H9 (cell line): ENCODE measurements at regions not wholly inside any gene's neighbourhood (a gene's known extent, or its start where the extent isn't known, plus 50 kb on each side); places are given as distances from the start of the nearest gene placed in this dataset.

Source experiments
- DNase-seq: peaks from one replicate; pipeline ENCODE4 v3.0.0-alpha.2; 2017
- H2AFZ ChIP-seq: one replicate; pipeline ENCODE4 v1.6.1; 2013; ENCODE audit warnings: mild to moderate bottlenecking, low read length, control low read depth, moderate library complexity
- H2AK5ac ChIP-seq: 2 replicates; pipeline ENCODE4 v1.6.1; 2013; ENCODE audit warnings: low read length, control low read depth, mixed read lengths; ENCODE audit not compliant: insufficient read length
- H2BK120ac ChIP-seq: one replicate; pipeline ENCODE4 v1.6.1; 2013; ENCODE audit warnings: low read depth, mild to moderate bottlenecking, low read length, control low read depth, inconsistent platforms; ENCODE audit not compliant: poor library complexity, severe bottlenecking
- H2BK12ac ChIP-seq: 2 replicates; pipeline ENCODE4 v1.6.1; 2013; ENCODE audit warnings: low read length, control low read depth, mixed read lengths, low read depth; ENCODE audit not compliant: insufficient read length
- H2BK15ac ChIP-seq: 2 replicates; pipeline ENCODE4 v1.6.1; 2013; ENCODE audit warnings: low read depth, low read length, control low read depth
- H2BK20ac ChIP-seq: one replicate; pipeline ENCODE4 v1.6.1; 2013; ENCODE audit warnings: low read depth, mild to moderate bottlenecking, low read length, control low read depth, inconsistent platforms; ENCODE audit not compliant: poor library complexity, severe bottlenecking
- H2BK5ac ChIP-seq: 2 replicates; pipeline ENCODE4 v1.6.1; 2013; ENCODE audit warnings: low read length, control low read depth, mixed read lengths; ENCODE audit not compliant: insufficient read length
- H3K14ac ChIP-seq: 2 replicates; pipeline ENCODE4 v1.6.1; 2013; ENCODE audit warnings: low read length, control low read depth; ENCODE audit not compliant: insufficient read depth
- H3K18ac ChIP-seq: 2 replicates; pipeline ENCODE4 v1.6.1; 2013; ENCODE audit warnings: low read depth, mild to moderate bottlenecking, mixed read lengths, low read length, control low read depth; ENCODE audit not compliant: insufficient read length
- H3K23ac ChIP-seq: 2 replicates; pipeline ENCODE4 v1.6.1; 2013; ENCODE audit warnings: low read length, control low read depth, mixed read lengths, low read depth; ENCODE audit not compliant: insufficient read length
- H3K23me2 ChIP-seq: 2 replicates; pipeline ENCODE4 v1.6.1; 2013; ENCODE audit warnings: low read depth, mild to moderate bottlenecking, mixed read lengths, low read length, control low read depth; ENCODE audit not compliant: insufficient read length, poor library complexity, severe bottlenecking
- H3K27ac ChIP-seq: 2 replicates; pipeline ENCODE4 v1.5.1; 2013; ENCODE audit warnings: low read length, control low read depth, mixed read lengths, low read depth; ENCODE audit not compliant: insufficient read length
- H3K27me3 ChIP-seq: 2 replicates; pipeline ENCODE4 v1.6.1; 2013; ENCODE audit warnings: low read length, control low read depth, inconsistent platforms; ENCODE audit not compliant: insufficient read depth
- H3K4ac ChIP-seq: 2 replicates; pipeline ENCODE4 v1.6.1; 2013; ENCODE audit warnings: low read depth, mild to moderate bottlenecking, control low read depth, inconsistent platforms, low read length, moderate library complexity
- H3K4me1 ChIP-seq: 2 replicates; pipeline ENCODE4 v1.6.1; 2013; ENCODE audit warnings: low read length, control low read depth, inconsistent platforms; ENCODE audit not compliant: insufficient read depth
- H3K4me2 ChIP-seq: 2 replicates; pipeline ENCODE4 v1.6.1; 2013; ENCODE audit warnings: low read length, control low read depth, mixed read lengths; ENCODE audit not compliant: insufficient read length, insufficient read depth
- H3K56ac ChIP-seq: 2 replicates; pipeline ENCODE4 v1.6.1; 2013; ENCODE audit warnings: low read depth, mild to moderate bottlenecking, mixed read lengths, low read length, control low read depth; ENCODE audit not compliant: insufficient read length
- H3K79me1 ChIP-seq: 2 replicates; pipeline ENCODE4 v1.6.1; 2013; ENCODE audit warnings: low read depth, mild to moderate bottlenecking, moderate library complexity, low read length, control low read depth, inconsistent platforms; ENCODE audit not compliant: insufficient read depth, poor library complexity, severe bottlenecking
- H3K79me2 ChIP-seq: 2 replicates; pipeline ENCODE4 v1.6.1; 2013; ENCODE audit warnings: low read length, control low read depth, inconsistent platforms; ENCODE audit not compliant: insufficient read depth
- H3K9ac ChIP-seq: 2 replicates; pipeline ENCODE4 v1.6.1; 2013; ENCODE audit warnings: low read length, control low read depth, mixed read lengths; ENCODE audit not compliant: insufficient read length; ENCODE audit errors: extremely low read depth
- H3K9me3 ChIP-seq: one replicate; pipeline ENCODE4 v1.6.1; 2013; ENCODE audit warnings: low read depth, low read length, inconsistent platforms; ENCODE audit not compliant: control insufficient read depth
- H3T11ph ChIP-seq: one replicate; pipeline ENCODE4 v1.6.1; 2013; ENCODE audit warnings: mild to moderate bottlenecking, low read length, control low read depth, inconsistent platforms
- H4K20me1 ChIP-seq: one replicate; pipeline ENCODE4 v1.6.1; 2013; ENCODE audit not compliant: control insufficient read depth, insufficient read length, insufficient read depth
- H4K5ac ChIP-seq: 2 replicates; pipeline ENCODE4 v1.6.1; 2013; ENCODE audit warnings: low read depth, mild to moderate bottlenecking, mixed read lengths, low read length, control low read depth; ENCODE audit not compliant: insufficient read length
- H4K8ac ChIP-seq: replicated peaks from 2 replicates; pipeline ENCODE4 v1.6.1; 2013; ENCODE audit warnings: low read length, control low read depth, mixed read lengths, low read depth; ENCODE audit not compliant: insufficient read length
- H4K91ac ChIP-seq: 2 replicates; pipeline ENCODE4 v1.6.1; 2013; ENCODE audit warnings: low read depth, mild to moderate bottlenecking, moderate library complexity, mixed read lengths, low read length, control low read depth; ENCODE audit not compliant: insufficient read length
- H3K27ac Mint-ChIP-seq, 3 experiments: 2 replicates in 2 of 3; 3 replicates in 1 of 3; pipeline ENCODE4 v1.8.0; 2020 to 2021; ENCODE audit warnings: mixed read lengths in 3 of 3, mild to moderate bottlenecking in 1 of 3, moderate library complexity in 1 of 3
- H3K27me3 Mint-ChIP-seq: 2 replicates; pipeline ENCODE4 v1.8.0; 2021; ENCODE audit warnings: low read depth, mild to moderate bottlenecking, moderate library complexity, mixed read lengths
- H3K36me3 Mint-ChIP-seq, 3 experiments: 2 replicates in 2 of 3; 3 replicates in 1 of 3; pipeline ENCODE4 v1.8.0; 2020 to 2021; ENCODE audit warnings: low read depth in 3 of 3, mixed read lengths in 3 of 3; ENCODE audit not compliant: insufficient read depth in 1 of 3
- H3K4me1 Mint-ChIP-seq, 2 experiments: 2 replicates each; pipeline ENCODE4 v1.8.0; 2020; ENCODE audit warnings: mixed read lengths in 2 of 2
- H3K4me3 Mint-ChIP-seq, 2 experiments: 2 replicates in 1 of 2; 3 replicates in 1 of 2; pipeline ENCODE4 v1.8.0; 2020 to 2021; ENCODE audit warnings: mild to moderate bottlenecking in 2 of 2, mixed read lengths in 2 of 2, moderate library complexity in 1 of 2
- H3K9me3 Mint-ChIP-seq, 2 experiments: 2 replicates in 1 of 2; 3 replicates in 1 of 2; pipeline ENCODE4 v1.8.0; 2020; ENCODE audit warnings: mild to moderate bottlenecking in 2 of 2, mixed read lengths in 2 of 2, moderate library complexity in 1 of 2
- WGBS: extraction: QIAGEN DNeasy Blood & Tissue Kit; methylation state at CpG from one replicate; pipeline ENCODE4 v1.1.7; 2013; ENCODE audit warnings: missing lambda C conversion rate, low lambda C conversion rate, mixed read lengths; ENCODE audit not compliant: insufficient read length; ENCODE audit errors: extremely low coverage; 5-methylcytosine and 5-hydroxymethylcytosine counted together
- TF ChIP-seq, protein P1 (sequence below): fragments of 200-600 bp; sonication (generic); conservative IDR thresholded peaks from 3 replicates; pipeline ENCODE4 v1.8.0; 2021; ENCODE audit warnings: antibody characterized with exemption, mild to moderate bottlenecking

DNA sequence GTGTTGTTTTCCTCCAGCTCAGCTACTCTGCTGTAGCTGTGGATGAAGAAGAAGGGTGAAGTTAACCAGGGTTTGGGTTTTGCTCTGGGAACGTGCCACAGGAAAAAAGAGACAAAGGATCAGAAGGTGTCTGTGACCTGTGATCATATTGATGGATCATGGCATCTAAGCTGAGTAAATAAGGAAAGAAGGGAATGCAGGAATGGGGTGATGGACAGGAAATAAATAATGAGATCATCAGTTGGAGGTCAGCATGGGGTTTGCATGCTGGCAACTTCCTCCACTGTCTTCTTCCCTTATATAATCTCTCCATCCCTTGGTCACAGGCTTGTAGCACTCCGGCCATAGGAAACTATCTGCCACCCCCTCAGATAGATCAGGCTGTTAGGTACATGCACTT is 430.3 kb upstream of the PDE3A start:
- Histone ChIP-seq H3K79me2 (no peaks in the 10 kb centered on the region), H2BK12ac (no peak overlapping the region), H4K91ac (no peak overlapping the region), H2BK20ac (no peak overlapping the region), H3K23ac (no peak overlapping the region), H3K23me2 (no peaks in the 10 kb centered on the region), H2BK120ac (no peak overlapping the region), H3K14ac (no peak overlapping the region), H3K9ac (no peak overlapping the region), H3K56ac (no peak overlapping the region), H4K20me1 (no peaks in the 10 kb centered on the region), H3K79me1 (no peaks in the 10 kb centered on the region), H3K18ac (no peak overlapping the region), H2BK5ac (no peak overlapping the region), H4K8ac (no peak overlapping the region), H3K4ac (no peak overlapping the region), H3K4me2 (no peak overlapping the region), H2BK15ac (no peak overlapping the region), H3T11ph (no peak overlapping the region), H3K27ac (no peak overlapping the region), H3K4me1 (no peaks in the 10 kb centered on the region), H2AK5ac (no peak overlapping the region), H3K27me3 (no peaks in the 10 kb centered on the region), H4K5ac (no peak overlapping the region), H3K9me3 (no peaks in the 10 kb centered on the region), H2AFZ (no peak overlapping the region)
- H3K36me3 Mint-ChIP-seq = no peaks in the 10 kb centered on the region
- H3K27ac Mint-ChIP-seq = no peak overlapping the region
- DNase-seq = no peak
- H3K27me3 Mint-ChIP-seq = no peaks in the 10 kb centered on the region
- H3K4me3 Mint-ChIP-seq = no peak overlapping the region
- WGBS = no CpG with 5 or more reads among the region's 2 CpGs
- peaks cover 4 to 5% of the 10 kb centered on the region in 2 experiments; a peak in 1 of 4 replicates for H3K4me1 Mint-ChIP-seq
- TF ChIP-seq, protein P1, sequence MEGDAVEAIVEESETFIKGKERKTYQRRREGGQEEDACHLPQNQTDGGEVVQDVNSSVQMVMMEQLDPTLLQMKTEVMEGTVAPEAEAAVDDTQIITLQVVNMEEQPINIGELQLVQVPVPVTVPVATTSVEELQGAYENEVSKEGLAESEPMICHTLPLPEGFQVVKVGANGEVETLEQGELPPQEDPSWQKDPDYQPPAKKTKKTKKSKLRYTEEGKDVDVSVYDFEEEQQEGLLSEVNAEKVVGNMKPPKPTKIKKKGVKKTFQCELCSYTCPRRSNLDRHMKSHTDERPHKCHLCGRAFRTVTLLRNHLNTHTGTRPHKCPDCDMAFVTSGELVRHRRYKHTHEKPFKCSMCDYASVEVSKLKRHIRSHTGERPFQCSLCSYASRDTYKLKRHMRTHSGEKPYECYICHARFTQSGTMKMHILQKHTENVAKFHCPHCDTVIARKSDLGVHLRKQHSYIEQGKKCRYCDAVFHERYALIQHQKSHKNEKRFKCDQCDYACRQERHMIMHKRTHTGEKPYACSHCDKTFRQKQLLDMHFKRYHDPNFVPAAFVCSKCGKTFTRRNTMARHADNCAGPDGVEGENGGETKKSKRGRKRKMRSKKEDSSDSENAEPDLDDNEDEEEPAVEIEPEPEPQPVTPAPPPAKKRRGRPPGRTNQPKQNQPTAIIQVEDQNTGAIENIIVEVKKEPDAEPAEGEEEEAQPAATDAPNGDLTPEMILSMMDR = no peak
- H3K9me3 Mint-ChIP-seq = no peaks in the 10 kb centered on the region
